ENCODE measurements at regions not wholly inside any gene's neighbourhood (a gene's known extent, or its start where the extent isn't known, plus 50 kb on each side); places are given as distances from the start of the nearest gene placed in this dataset.

- DNase-seq = no peak
Measured at GRCh38 chr10:44326474-44327030, 58.3 kb downstream of the CXCL12 start.

GRCh38 chr10:44325596-44326307 lies 59.1 kb downstream of the CXCL12 start:
- DNase-seq = peak; percentile 42

DNA sequence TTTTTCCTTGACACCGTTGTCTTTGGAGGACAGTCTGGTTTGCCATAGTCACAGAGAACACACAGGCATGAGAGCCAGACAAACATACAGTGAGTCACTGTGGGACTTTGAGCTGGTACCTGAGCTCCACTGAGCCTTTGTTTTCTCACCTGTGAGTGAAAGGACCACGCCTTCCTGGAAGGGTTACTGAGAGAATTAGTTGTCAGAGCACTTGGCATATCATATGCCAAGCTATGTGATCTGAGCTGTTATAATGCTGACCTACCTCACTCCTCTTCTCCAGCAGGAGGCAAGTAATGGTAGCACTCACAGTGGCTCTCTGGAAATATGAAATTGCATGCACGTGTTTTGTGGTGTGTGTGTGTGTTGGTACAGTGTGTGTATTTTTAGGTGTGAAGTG lies 59.7 kb downstream of the CXCL12 start:
- no peak for DNase-seq

GRCh38 chr10:44323838-44324237 lies 61.1 kb downstream of the CXCL12 start:
- no peak for DNase-seq

GRCh38 chr10:44322137-44322536 lies 62.8 kb downstream of the CXCL12 start:
- DNase-seq = no peak

DNA sequence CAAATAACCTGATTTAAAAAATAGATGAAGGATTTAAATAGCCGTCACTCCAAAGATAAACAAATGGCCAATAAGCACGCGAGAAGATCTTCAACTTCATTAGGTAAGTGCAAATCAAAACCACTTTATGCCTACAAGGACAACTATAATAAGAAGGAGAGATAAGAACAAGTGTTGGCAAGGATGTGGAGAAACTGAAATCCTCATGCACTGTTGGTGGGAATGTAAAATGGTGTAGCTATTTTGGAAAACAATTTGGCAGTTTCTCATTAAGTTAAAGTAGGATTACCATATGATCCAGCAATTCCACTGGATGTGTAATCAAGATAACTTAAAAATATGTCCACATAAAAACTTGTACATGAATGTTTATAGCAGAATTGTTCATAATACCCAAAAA lies 64.1 kb downstream of the CXCL12 start:
- no peak for DNase-seq

GRCh38 chr10:44317856-44318255 lies 67.0 kb downstream of the CXCL12 start:
- DNase-seq = no peak

DNA sequence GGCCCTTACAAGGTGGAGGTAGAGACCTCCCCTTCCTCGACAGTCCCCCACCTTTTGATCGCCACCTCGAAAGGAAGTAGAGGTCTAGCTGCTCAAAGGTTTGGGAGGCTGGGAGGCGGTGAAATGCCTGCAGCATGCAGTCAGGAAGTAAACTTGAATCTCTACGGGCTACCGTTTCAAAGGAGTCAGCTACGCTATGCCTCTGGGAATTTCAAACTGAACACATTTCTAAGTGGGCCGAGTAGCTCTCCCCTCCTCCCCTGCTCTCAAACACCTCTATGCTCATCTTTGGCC lies 68.0 kb downstream of the CXCL12 start:
- DNase-seq = no peak

DNA sequence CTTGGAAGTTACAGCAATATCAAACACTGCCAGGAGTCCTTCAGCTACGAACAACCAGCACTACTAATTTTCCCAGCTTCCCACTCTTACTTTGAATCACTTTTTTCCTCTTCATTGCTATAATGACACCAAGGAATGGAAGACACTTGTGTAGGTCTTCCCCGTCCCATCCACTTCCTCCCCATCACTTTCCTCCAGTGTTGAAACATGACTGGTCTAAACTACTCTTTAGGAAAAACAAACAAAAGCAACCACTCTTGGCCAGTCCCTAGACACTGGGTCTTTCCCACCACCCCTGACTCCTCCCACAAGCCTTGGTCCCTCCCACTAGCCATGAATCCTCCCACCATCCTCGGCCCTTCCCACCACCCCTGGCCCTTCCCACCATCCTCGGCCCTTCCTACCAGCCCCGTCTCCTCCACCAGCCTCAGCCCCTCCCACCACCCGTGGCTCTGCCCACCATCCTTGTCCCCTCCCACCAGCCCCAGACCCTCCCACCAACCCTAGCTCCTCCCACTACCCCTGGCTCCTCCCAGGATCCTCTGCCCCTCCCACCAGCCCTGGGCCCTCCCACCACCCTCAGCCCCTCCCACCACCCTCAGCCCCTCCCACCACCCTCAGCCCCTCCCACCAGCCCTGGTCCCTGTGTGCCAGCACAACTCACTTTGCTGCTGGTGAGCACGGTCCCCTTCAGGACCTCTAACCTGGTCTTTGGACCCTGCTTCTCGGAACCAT lies 68.5 kb downstream of the CXCL12 start:
- no peak for DNase-seq

- DNase-seq = no peak
Measured at GRCh38 chr10:44314802-44315460, 70.0 kb downstream of the CXCL12 start.

DNA sequence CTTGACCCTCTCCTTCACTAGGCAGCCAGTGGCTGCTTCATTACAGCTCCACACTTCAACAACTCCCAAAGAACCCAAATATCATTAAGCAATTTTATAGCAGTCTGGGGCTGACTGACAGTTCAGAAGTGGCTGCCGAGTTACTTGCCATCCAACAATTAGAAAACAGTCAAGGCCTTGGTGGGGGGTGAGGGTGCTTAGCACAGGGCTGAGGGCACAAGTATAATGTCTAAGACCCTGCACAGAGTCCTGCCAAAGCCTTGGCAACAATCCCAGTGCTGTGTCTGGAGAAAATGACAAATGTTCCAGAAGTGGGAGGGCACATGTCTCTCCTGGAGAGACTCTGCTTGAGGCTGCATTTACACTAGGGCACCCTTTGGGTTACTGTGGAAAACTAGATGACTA lies 71.1 kb downstream of the CXCL12 start:
- no peak for DNase-seq

GRCh38 chr10:44312401-44312800 lies 72.5 kb downstream of the CXCL12 start:
- no peak for DNase-seq

DNA sequence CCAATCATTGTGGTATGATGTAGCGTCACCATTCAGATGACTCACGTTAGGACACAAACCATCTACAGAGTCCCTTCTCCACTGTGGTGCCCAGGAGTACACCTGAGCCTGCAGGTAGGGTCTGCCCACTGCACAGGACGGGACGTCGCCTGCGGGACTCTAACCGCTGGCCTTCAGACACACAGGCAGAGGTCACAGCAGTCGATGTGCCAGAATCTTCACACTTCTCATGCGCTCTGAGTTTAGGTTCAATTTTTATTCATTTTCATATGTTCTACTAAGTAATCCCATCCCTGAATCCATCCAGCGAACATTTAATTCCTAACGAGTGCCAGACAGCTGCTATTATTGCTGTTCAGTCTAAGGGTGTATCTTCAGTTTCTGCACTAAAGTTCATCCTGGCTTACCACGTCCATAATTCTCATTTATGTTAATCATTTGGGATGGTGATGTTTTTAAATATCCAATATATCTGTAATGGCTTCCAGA lies 73.3 kb downstream of the CXCL12 start:
- DNase-seq = no peak

DNA sequence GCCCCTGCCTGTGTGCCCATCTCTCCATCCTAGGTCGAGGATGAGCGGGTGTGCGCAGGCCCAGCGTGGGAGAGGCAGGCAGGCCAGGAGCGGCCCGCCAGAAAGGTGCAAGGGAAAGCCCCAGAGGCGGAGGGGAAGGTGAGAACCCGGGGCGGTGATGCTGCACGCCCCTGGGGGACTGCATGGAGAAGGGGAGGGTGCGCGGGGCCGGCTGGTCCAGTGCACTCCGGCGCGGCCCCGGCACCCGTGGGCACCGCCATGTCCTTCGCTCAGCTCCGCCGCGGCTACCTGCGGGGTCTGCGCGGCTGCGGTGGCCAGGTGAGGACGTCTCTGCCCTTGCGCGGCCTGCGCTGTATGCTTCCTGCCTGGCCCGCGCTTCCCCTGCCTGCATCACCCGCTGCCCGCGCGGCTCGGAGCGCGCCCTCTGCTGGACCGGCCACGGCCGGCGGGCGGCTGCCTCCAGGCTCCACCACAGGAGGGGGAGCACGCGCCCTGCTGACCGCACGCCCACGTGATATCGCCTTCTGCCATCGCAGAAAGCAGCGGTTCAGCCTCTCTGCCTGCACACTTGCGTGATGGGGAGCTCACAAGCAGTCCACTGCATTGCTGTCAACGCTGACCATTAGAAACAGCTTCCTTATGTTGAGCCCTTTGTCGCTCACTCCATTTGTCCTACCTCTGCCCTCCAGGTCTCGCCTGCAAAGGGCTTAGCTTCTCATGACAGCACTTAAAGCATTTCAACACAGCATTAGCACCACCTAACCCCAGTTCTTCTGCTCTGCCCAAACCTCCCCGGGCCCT lies 73.9 kb downstream of the CXCL12 start:
- DNase-seq = peak; percentile 74

- no peak for DNase-seq
Measured at GRCh38 chr10:44309939-44310761, 74.7 kb downstream of the CXCL12 start.

DNA sequence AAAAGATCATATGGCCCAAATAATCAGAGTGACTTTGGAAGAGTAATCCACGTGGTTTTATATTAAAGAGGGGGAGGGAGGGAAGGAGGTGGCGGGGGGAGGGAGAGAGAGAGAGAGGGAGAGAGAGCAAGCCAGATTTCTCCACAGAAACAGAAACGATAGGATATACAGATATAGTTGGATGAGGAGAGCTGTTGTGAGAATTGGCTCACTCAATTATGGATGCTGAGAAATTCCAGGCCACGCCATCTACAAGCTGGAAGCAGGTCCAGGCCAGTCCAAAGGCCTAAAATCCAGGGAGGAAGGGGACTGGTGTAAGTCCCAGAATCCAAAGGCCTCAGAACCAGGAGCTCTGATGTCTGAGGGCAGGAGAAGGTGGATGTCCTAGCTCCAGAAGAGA lies 75.5 kb downstream of the CXCL12 start:
- no peak for DNase-seq

GRCh38 chr10:44308935-44309334 lies 76.0 kb downstream of the CXCL12 start:
- DNase-seq = no peak

- no peak for DNase-seq
Measured at GRCh38 chr10:44307691-44308090, 77.2 kb downstream of the CXCL12 start.

- DNase-seq = no peak
Measured at GRCh38 chr10:44306762-44307161, 78.1 kb downstream of the CXCL12 start.

GRCh38 chr10:44306147-44306710 lies 78.7 kb downstream of the CXCL12 start:
- peak; percentile 50 for DNase-seq

DNA sequence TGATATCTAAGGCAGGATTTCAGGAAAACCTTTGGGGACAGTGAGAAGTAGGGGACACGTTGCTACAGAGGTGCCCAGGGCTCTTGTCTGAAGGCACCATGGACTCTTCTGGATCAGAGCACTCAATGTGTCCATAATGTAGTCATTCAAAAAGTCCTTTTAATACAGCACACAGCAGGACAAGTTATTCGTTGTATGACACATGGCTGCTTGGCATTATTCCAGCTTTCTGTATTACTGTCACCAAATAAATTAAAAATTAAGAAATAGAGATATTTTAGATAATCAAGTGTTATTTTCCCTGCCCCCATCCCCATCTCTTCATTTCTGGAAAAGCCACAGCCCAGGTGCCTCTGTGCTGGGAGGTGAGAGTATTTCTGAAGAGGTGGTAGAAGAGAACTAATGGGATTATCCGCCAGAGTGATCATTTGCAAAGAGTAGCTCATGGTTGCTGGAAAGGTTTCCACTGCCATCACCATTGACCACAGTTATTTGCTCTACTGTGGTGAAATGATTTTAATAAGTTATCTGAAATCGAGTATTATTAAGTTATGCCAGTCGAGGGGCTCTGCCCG lies 83.0 kb downstream of the CXCL12 start:
- no peak for DNase-seq
